ENCODE measurements at regions not wholly inside any gene's neighbourhood (a gene's known extent, or its start where the extent isn't known, plus 50 kb on each side); places are given as distances from the start of the nearest gene placed in this dataset.

GRCh38 chr6:69589626-69590025 is 207.2 kb downstream of the LMBRD1 start:
- TF ChIP-seq, protein P1, sequence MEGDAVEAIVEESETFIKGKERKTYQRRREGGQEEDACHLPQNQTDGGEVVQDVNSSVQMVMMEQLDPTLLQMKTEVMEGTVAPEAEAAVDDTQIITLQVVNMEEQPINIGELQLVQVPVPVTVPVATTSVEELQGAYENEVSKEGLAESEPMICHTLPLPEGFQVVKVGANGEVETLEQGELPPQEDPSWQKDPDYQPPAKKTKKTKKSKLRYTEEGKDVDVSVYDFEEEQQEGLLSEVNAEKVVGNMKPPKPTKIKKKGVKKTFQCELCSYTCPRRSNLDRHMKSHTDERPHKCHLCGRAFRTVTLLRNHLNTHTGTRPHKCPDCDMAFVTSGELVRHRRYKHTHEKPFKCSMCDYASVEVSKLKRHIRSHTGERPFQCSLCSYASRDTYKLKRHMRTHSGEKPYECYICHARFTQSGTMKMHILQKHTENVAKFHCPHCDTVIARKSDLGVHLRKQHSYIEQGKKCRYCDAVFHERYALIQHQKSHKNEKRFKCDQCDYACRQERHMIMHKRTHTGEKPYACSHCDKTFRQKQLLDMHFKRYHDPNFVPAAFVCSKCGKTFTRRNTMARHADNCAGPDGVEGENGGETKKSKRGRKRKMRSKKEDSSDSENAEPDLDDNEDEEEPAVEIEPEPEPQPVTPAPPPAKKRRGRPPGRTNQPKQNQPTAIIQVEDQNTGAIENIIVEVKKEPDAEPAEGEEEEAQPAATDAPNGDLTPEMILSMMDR (conservative IDR thresholded peaks at IDR 0.05), result no peak
- TF ChIP-seq ZFX (IDR thresholded peaks at IDR 0.05), result no peak
